ENCODE measurements at regions not wholly inside any gene's neighbourhood (a gene's known extent, or its start where the extent isn't known, plus 50 kb on each side); places are given as distances from the start of the nearest gene placed in this dataset.
A peak's percentile ranks its signal among the peaks of the same experiment; 100 is the strongest.

- intact Hi-C loops (cut with DNase I) = loop anchor here (5.0 to 10.0 kb wide), 5 partner anchors 516 to 931 kb away; no protein-coding TSS in a partner anchor
- peak in 1 of 2 donors; percentile 37 for ATAC-seq
These were observed 317.1 kb upstream of the CLINT1 start for GRCh38 chr5:158175934-158176481.

GRCh38 chr5:158174918-158175851 is 316.2 kb upstream of the CLINT1 start:
- WGBS = 21% methylated on average over 8 of the region's 8 CpGs
- Histone ChIP-seq H3K4me3 (ENCODE audit: low read length) (no peak overlapping the region), H3K9me3 (ENCODE audit: control insufficient read depth, low read length) (no peaks in the 10 kb centered on the region), H3K4me1 (ENCODE audit: control insufficient read depth, insufficient read depth, low read length) (peaks cover 3% of the 10 kb centered on the region), H3K27me3 (ENCODE audit: control insufficient read depth, insufficient read depth) (no peaks in the 10 kb centered on the region), H3K27ac (ENCODE audit: low read length) (peak overlapping the region; percentile 59)
- intact Hi-C loops (cut with DNase I) = loop anchor here (5.0 to 10.0 kb wide), 5 partner anchors 517 to 932 kb away; no protein-coding TSS in a partner anchor
- ATAC-seq = peak; percentile 87 to 92
- DNase-seq = peak; percentile 69 to 88 (median 81)

More at GRCh38 chr5:158175934-158176481, 317.1 kb upstream of the CLINT1 start:
- Histone ChIP-seq H3K27me3 (ENCODE audit: control insufficient read depth, insufficient read depth) (no peaks in the 10 kb centered on the region), H3K4me1 (ENCODE audit: control insufficient read depth, insufficient read depth, low read length) (peaks cover 3% of the 10 kb centered on the region), H3K9me3 (ENCODE audit: control insufficient read depth, low read length) (no peaks in the 10 kb centered on the region), H3K4me3 (ENCODE audit: low read length) (no peak overlapping the region), H3K27ac (ENCODE audit: low read length) (peak overlapping the region; percentile 22)
- 65% methylated on average over 6 of the region's 6 CpGs for WGBS
- peak in 2 of 3 donors; percentile 41 to 52 for DNase-seq

- Histone ChIP-seq H3K4me3 (ENCODE audit: low read length) (no peak overlapping the region), H3K27ac (ENCODE audit: low read length) (no peak overlapping the region), H3K4me1 (ENCODE audit: control insufficient read depth, insufficient read depth, low read length) (peaks cover 3% of the 10 kb centered on the region), H3K27me3 (ENCODE audit: control insufficient read depth, insufficient read depth) (no peaks in the 10 kb centered on the region), H3K9me3 (ENCODE audit: control insufficient read depth, low read length) (no peaks in the 10 kb centered on the region)
- ATAC-seq (no peak), DNase-seq (no peak)
- intact Hi-C loops (cut with DNase I) = loop anchor here in 1 of 4 donors (10.0 kb wide), 1 partner anchor 521 kb away; no protein-coding TSS in a partner anchor
- WGBS = 95% methylated on average over 4 of the region's 4 CpGs
These were observed 315.1 kb upstream of the CLINT1 start for GRCh38 chr5:158174026-158174425.

- ATAC-seq (no peak), DNase-seq (no peak)
- H3K27me3 ChIP-seq (ENCODE audit: control insufficient read depth, insufficient read depth) = no peaks in the 10 kb centered on the region
- 90% methylated on average over 2 of the region's 2 CpGs for WGBS
- no peak overlapping the region for H3K27ac ChIP-seq (ENCODE audit: low read length)
- no peak overlapping the region for H3K4me3 ChIP-seq (ENCODE audit: low read length)
- H3K9me3 ChIP-seq (ENCODE audit: control insufficient read depth, low read length) = no peaks in the 10 kb centered on the region
- intact Hi-C loops (cut with DNase I) = loop anchor here in 1 of 4 donors (10.0 kb wide), 1 partner anchor 523 kb away; no protein-coding TSS in a partner anchor
- H3K4me1 ChIP-seq (ENCODE audit: control insufficient read depth, insufficient read depth, low read length) = peaks cover 3% of the 10 kb centered on the region
These were observed 313.1 kb upstream of the CLINT1 start for GRCh38 chr5:158172005-158172404.

- no peaks in the 10 kb centered on the region for H3K9me3 ChIP-seq (ENCODE audit: control insufficient read depth, low read length)
- no peaks in the 10 kb centered on the region for H3K4me1 ChIP-seq (ENCODE audit: control insufficient read depth, insufficient read depth, low read length)
- WGBS = 98% methylated on average over 2 of the region's 2 CpGs
- H3K4me3 ChIP-seq (ENCODE audit: low read length) = no peak overlapping the region
- no peaks in the 10 kb centered on the region for H3K27me3 ChIP-seq (ENCODE audit: control insufficient read depth, insufficient read depth)
- ATAC-seq (no peak), DNase-seq (no peak)
- H3K27ac ChIP-seq (ENCODE audit: low read length) = no peak overlapping the region
- intact Hi-C loops (cut with DNase I) = loop anchor here in 1 of 4 donors (10.0 kb wide), 1 partner anchor 524 kb away; no protein-coding TSS in a partner anchor
These were observed 311.6 kb upstream of the CLINT1 start for GRCh38 chr5:158170534-158170933.

- Histone ChIP-seq H3K27me3 (ENCODE audit: control insufficient read depth, insufficient read depth) (no peaks in the 10 kb centered on the region), H3K4me1 (ENCODE audit: control insufficient read depth, insufficient read depth, low read length) (no peaks in the 10 kb centered on the region), H3K4me3 (ENCODE audit: low read length) (no peak overlapping the region), H3K27ac (ENCODE audit: low read length) (no peak overlapping the region), H3K9me3 (ENCODE audit: control insufficient read depth, low read length) (no peaks in the 10 kb centered on the region)
- 74% methylated on average over 3 of the region's 3 CpGs for WGBS
- ATAC-seq (no peak), DNase-seq (no peak)
- intact Hi-C loops (cut with DNase I) = loop anchor here in 1 of 4 donors (10.0 kb wide), 1 partner anchor 525 kb away; no protein-coding TSS in a partner anchor
These were observed 311.1 kb upstream of the CLINT1 start for GRCh38 chr5:158170060-158170459.

GRCh38 chr5:158166424-158166823 is 307.5 kb upstream of the CLINT1 start:
- ATAC-seq = peak in 1 of 2 donors; percentile 14
- WGBS = 30% methylated on average over 5 of the region's 5 CpGs
- no peaks in the 10 kb centered on the region for H3K4me1 ChIP-seq (ENCODE audit: control insufficient read depth, insufficient read depth, low read length)
- no peaks in the 10 kb centered on the region for H3K27me3 ChIP-seq (ENCODE audit: control insufficient read depth, insufficient read depth)
- no peak overlapping the region for H3K27ac ChIP-seq (ENCODE audit: low read length)
- no peak overlapping the region for H3K4me3 ChIP-seq (ENCODE audit: low read length)
- DNase-seq = no peak
- no peaks in the 10 kb centered on the region for H3K9me3 ChIP-seq (ENCODE audit: control insufficient read depth, low read length)
- intact Hi-C loops (cut with DNase I) = no loop called here

GRCh38 chr5:158165647-158166046 is 306.7 kb upstream of the CLINT1 start:
- ATAC-seq = no peak
- no peak overlapping the region for H3K27ac ChIP-seq (ENCODE audit: low read length)
- no peaks in the 10 kb centered on the region for H3K9me3 ChIP-seq (ENCODE audit: control insufficient read depth, low read length)
- no peak for DNase-seq
- no peaks in the 10 kb centered on the region for H3K27me3 ChIP-seq (ENCODE audit: control insufficient read depth, insufficient read depth)
- no peaks in the 10 kb centered on the region for H3K4me1 ChIP-seq (ENCODE audit: control insufficient read depth, insufficient read depth, low read length)
- intact Hi-C loops (cut with DNase I) = no loop called here
- no peak overlapping the region for H3K4me3 ChIP-seq (ENCODE audit: low read length)

GRCh38 chr5:158164296-158165047 is 305.5 kb upstream of the CLINT1 start:
- Histone ChIP-seq H3K27ac (ENCODE audit: low read length) (no peak overlapping the region), H3K4me3 (ENCODE audit: low read length) (no peak overlapping the region), H3K27me3 (ENCODE audit: control insufficient read depth, insufficient read depth) (no peaks in the 10 kb centered on the region), H3K4me1 (ENCODE audit: control insufficient read depth, insufficient read depth, low read length) (no peaks in the 10 kb centered on the region), H3K9me3 (ENCODE audit: control insufficient read depth, low read length) (no peaks in the 10 kb centered on the region)
- DNase-seq (no peak), ATAC-seq (no peak)
- intact Hi-C loops (cut with DNase I) = no loop called here
- WGBS = 73% methylated on average over 4 of the region's 4 CpGs

- no peak overlapping the region for H3K4me3 ChIP-seq (ENCODE audit: low read length)
- intact Hi-C loops (cut with DNase I) = no loop called here
- no peak for DNase-seq
- ATAC-seq = no peak
- no peaks in the 10 kb centered on the region for H3K4me1 ChIP-seq (ENCODE audit: control insufficient read depth, insufficient read depth, low read length)
- 81% methylated on average over 9 of the region's 9 CpGs for WGBS
- H3K9me3 ChIP-seq (ENCODE audit: control insufficient read depth, low read length) = no peaks in the 10 kb centered on the region
- H3K27me3 ChIP-seq (ENCODE audit: control insufficient read depth, insufficient read depth) = no peaks in the 10 kb centered on the region
- no peak overlapping the region for H3K27ac ChIP-seq (ENCODE audit: low read length)
These were observed 304.7 kb upstream of the CLINT1 start for GRCh38 chr5:158163451-158164295.
